Pancreas (tissue), 10 donors: ENCODE measurements at regions not wholly inside any gene's neighbourhood (a gene's known extent, or its start where the extent isn't known, plus 50 kb on each side); places are given as distances from the start of the nearest gene placed in this dataset.
A peak's percentile ranks its signal among the peaks of the same experiment; 100 is the strongest.

Experiments
- ATAC-seq, 4 donors: fragments of 200-7000 bp; cut with Tn5 transposase; one replicate each; pipeline versions ENCODE4 v1.8.0 to v1.9.1; 2020; ENCODE audit warnings: mild to moderate bottlenecking in 4 of 4, moderate library complexity in 4 of 4
- DNase-seq, 6 donors: peaks; one replicate each; pipeline ENCODE4 v3.0.0-alpha.2; 2020
- FAIRE-seq: peaks from 2 replicates; lab custom pipeline; 2012; peaks lifted over from hg19 to GRCh38; lab: Jason Lieb, UNC
- H3K27ac ChIP-seq, 4 donors: fragments of 200-600 bp; sonication (generic); 1 replicate in 3 of 4; 2 replicates in 1 of 4; pipeline versions ENCODE4 v1.5.0 to v1.8.0; 2020
- H3K27me3 ChIP-seq, 4 donors: fragments of 200-600 bp; one replicate each; pipeline ENCODE4 v1.8.0; 2021
- H3K36me3 ChIP-seq, 3 donors: fragments of 200-600 bp; sonication (generic) in 1 of 3; one replicate each; pipeline versions ENCODE4 v1.5.0 to v1.8.0; 2020 to 2021
- H3K4me1 ChIP-seq, 3 donors: fragments of 200-600 bp; one replicate each; pipeline ENCODE4 v1.8.0; 2021
- H3K4me3 ChIP-seq, 4 donors: fragments of 200-600 bp; sonication (generic) in 2 of 4; one replicate each; pipeline versions ENCODE4 v1.5.0 to v1.8.0; 2020 to 2021
- H3K9me3 ChIP-seq, 4 donors: fragments of 200-600 bp; one replicate each; pipeline ENCODE4 v1.8.0; 2021
- WGBS, 2 donors: extraction: QIAGEN DNeasy Blood & Tissue Kit; methylation state at CpG; one replicate each; pipeline ENCODE4 v1.1.7; 2013; 5-methylcytosine and 5-hydroxymethylcytosine counted together
- intact Hi-C, 3 donors: fragments of 100-400 bp; cut with DNase I; formaldehyde crosslinking; loops; one replicate each; pipeline versions ENCODE4 v1.11.1 to v1.14.2; 2022
- TF ChIP-seq, protein P1 (sequence below), 4 donors: fragments of 200-600 bp; sonication (generic) in 3 of 4; IDR thresholded peaks; one replicate each; pipeline versions ENCODE4 v1.5.0 to v1.8.0; 2021; ENCODE audit warnings: antibody characterized with exemption in 4 of 4
- donor health status: healthy with polysubstance abuse.
- donor health status: DM: no; HTN: no; CAD: no; lungs with moderate emphysema.
- donor health status: DM: no; HTN: no; CAD: no.
- donor health status: control.
- donor health status: control.
- donor health status: Bipolar disorder and iron deficiency.
- donor health status: DM: yes; HTN: yes; CAD: no.
- donor health status: DM: no; HTN: no; CAD: no.
- donor health status: DM: no; HTN: no; CAD: no.
- donor health status: DM: yes; HTN: yes; CAD: no.

DNA sequence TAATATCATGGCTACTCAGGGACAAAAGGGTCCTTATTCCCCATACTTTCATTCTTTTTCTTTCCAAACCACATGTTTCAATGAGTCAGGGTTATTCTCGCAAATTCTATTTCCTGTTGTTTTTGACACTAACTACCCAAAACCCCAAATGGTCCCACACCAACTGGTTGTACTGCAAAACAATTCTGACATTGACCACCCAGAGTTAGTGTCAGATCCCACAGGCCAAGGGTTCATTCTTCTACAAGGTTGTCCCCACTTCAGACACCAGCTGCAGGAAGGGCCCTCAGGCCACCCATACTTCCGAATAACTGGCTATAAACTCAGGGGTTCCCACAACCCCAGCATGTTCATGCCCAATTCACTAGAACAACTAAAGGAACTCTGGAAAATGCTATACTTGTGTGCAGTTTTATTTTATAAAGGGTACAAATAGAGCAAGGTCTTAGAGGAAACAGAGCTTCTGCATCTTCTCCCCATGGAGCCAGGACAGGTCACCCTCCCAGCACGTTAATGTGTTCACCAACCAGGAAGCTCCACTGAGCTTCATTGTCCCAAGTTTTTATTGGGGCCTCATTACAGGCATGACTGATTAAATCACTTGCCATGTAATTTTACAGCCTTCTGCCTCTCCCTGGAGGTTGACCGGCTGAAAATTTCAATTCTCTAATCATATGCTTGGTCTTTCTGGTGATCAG is 334.8 kb downstream of the DRD1 start:
- no peak for ATAC-seq
- Histone ChIP-seq H3K4me1 (no peaks in the 10 kb centered on the region), H3K9me3 (no peaks in the 10 kb centered on the region), H3K27me3 (no peaks in the 10 kb centered on the region), H3K4me3 (no peak overlapping the region), H3K36me3 (no peaks in the 10 kb centered on the region), H3K27ac (no peak overlapping the region)
- intact Hi-C loops, result no loop called here
- no peak for DNase-seq
- TF ChIP-seq, protein P1, sequence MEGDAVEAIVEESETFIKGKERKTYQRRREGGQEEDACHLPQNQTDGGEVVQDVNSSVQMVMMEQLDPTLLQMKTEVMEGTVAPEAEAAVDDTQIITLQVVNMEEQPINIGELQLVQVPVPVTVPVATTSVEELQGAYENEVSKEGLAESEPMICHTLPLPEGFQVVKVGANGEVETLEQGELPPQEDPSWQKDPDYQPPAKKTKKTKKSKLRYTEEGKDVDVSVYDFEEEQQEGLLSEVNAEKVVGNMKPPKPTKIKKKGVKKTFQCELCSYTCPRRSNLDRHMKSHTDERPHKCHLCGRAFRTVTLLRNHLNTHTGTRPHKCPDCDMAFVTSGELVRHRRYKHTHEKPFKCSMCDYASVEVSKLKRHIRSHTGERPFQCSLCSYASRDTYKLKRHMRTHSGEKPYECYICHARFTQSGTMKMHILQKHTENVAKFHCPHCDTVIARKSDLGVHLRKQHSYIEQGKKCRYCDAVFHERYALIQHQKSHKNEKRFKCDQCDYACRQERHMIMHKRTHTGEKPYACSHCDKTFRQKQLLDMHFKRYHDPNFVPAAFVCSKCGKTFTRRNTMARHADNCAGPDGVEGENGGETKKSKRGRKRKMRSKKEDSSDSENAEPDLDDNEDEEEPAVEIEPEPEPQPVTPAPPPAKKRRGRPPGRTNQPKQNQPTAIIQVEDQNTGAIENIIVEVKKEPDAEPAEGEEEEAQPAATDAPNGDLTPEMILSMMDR (IDR thresholded peaks at IDR 0.05), result no peak
- 90 to 92% methylated on average over 4 of the region's 4 CpGs for WGBS, 2 donors
- FAIRE-seq, result no peak

DNA sequence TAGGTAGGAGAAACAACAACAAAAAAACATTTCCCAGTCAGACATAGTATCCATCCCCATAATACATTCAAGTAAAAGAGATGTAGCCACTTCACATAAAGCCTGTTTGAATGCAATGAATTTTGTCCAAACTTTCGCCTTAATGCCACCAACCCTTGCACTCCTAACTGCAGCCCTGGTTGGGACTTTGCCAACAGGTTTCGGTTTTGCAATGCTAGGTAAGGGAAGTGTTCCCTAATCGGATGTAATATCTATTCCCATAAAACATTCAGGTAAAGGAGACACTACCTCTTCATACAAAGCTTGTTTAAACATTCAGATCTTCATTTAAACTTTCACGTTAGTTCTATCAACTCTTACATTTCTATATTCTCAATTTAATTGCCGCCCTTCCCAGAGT is 336.1 kb downstream of the DRD1 start:
- 74 to 89% methylated on average over 5 of the region's 5 CpGs for WGBS, 2 donors
- no peaks in the 10 kb centered on the region for H3K36me3 ChIP-seq
- TF ChIP-seq, protein P1 (IDR thresholded peaks at IDR 0.05), result no peak
- ATAC-seq (no peak), DNase-seq (no peak), FAIRE-seq (no peak)
- H3K9me3 ChIP-seq, result no peaks in the 10 kb centered on the region
- no peaks in the 10 kb centered on the region for H3K4me1 ChIP-seq
- intact Hi-C loops, result no loop called here
- H3K27ac ChIP-seq, result no peak overlapping the region
- no peak overlapping the region for H3K4me3 ChIP-seq
- H3K27me3 ChIP-seq, result no peaks in the 10 kb centered on the region

- H3K36me3 ChIP-seq, result no peaks in the 10 kb centered on the region
- no peak for ATAC-seq
- 85 to 96% methylated on average over 1 of the region's 1 CpG for WGBS, 2 donors
These were observed 336.9 kb downstream of the DRD1 start for GRCh38 chr5:175107028-175107588.

DNA sequence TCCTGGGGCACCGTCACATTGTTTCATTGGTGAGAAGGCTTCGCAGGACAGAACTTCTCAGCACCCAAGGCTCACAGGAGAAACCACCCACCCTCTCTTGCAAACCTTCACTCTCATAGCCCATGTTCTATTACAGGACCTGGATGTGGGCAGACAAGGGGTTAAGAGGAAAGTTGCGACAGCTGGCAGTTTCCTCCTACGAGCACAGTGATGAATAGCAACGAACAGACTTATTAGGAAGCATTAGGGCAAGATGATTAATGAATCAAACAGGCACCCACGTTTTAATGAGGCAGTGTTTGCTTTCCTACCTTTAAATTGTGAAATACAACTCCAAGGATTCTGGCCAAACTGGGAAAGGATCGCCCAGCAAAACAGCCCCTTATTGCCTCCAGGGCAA is 339.3 kb downstream of the DRD1 start:
- DNase-seq (no peak), ATAC-seq (peak in 2 of 4 donors; percentile 41 to 54), FAIRE-seq (no peak)
- WGBS, 2 donors, result 36 to 39% methylated on average over 7 of the region's 7 CpGs
- intact Hi-C loops, result no loop called here
- Histone ChIP-seq H3K9me3 (no peaks in the 10 kb centered on the region), H3K4me1 (no peaks in the 10 kb centered on the region), H3K27me3 (no peaks in the 10 kb centered on the region), H3K27ac (no peak overlapping the region), H3K4me3 (no peak overlapping the region), H3K36me3 (no peaks in the 10 kb centered on the region)
- TF ChIP-seq, protein P1 (IDR thresholded peaks at IDR 0.05), result no peak

More at GRCh38 chr5:175107028-175107588, 336.9 kb downstream of the DRD1 start:
- TF ChIP-seq, protein P1 (IDR thresholded peaks at IDR 0.05), result no peak
- no peak for FAIRE-seq
- Histone ChIP-seq H3K4me3 (no peak overlapping the region), H3K4me1 (no peaks in the 10 kb centered on the region), H3K9me3 (no peaks in the 10 kb centered on the region), H3K27me3 (no peaks in the 10 kb centered on the region), H3K27ac (no peak overlapping the region)
- intact Hi-C loops, result no loop called here
- DNase-seq, result no peak

- intact Hi-C loops, result no loop called here
- TF ChIP-seq, protein P1 (IDR thresholded peaks at IDR 0.05), result no peak
- 42 to 45% methylated on average over 4 of the region's 4 CpGs for WGBS, 2 donors
These were observed 340.2 kb downstream of the DRD1 start for GRCh38 chr5:175103746-175104145.

More at GRCh38 chr5:175103746-175104145, 340.2 kb downstream of the DRD1 start:
- Histone ChIP-seq H3K27me3 (no peaks in the 10 kb centered on the region), H3K36me3 (no peaks in the 10 kb centered on the region), H3K4me1 (no peaks in the 10 kb centered on the region), H3K4me3 (no peak overlapping the region), H3K27ac (no peak overlapping the region), H3K9me3 (no peaks in the 10 kb centered on the region)
- DNase-seq, result no peak
- no peak for ATAC-seq
- no peak for FAIRE-seq
